ENCODE measurements at regions not wholly inside any gene's neighbourhood (a gene's known extent, or its start where the extent isn't known, plus 50 kb on each side); places are given as distances from the start of the nearest gene placed in this dataset.

DNA sequence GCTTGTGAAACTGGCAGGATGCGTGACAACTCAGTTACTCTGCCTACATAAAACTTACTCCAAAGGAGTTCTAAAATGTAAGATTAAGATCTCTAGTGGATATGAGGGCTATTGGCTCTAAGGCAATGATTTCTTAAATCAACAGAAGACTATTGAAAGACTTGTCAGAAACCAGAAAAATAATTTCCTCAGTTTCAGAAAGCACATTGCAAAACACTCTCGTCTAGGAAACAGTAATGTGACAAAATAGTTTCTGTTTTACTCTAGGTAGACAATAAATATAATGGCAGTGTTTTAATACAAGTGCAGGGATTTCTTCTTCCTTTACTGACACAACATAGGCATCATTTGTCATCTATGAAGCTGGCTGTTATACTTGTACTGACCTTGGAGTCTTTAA lies 230.1 kb downstream of the KCTD12 start:
- Histone ChIP-seq H3K27me3 (no peaks in the 10 kb centered on the region), H3K36me3 (no peaks in the 10 kb centered on the region), H3K4me3 (no peak overlapping the region), H3K27ac (no peak overlapping the region), H3K4me1 (no peaks in the 10 kb centered on the region), H3K9me3 (no peaks in the 10 kb centered on the region)
- 57 to 88% methylated on average over 2 of the region's 2 CpGs for WGBS, 2 donors (ENCODE audit: low coverage in 1 of 2)
- TF ChIP-seq POLR2AphosphoS5 (IDR thresholded peaks at IDR 0.05) (no peak), EP300 (IDR thresholded peaks at IDR 0.05) (no peak)
- TF ChIP-seq, protein P1, sequence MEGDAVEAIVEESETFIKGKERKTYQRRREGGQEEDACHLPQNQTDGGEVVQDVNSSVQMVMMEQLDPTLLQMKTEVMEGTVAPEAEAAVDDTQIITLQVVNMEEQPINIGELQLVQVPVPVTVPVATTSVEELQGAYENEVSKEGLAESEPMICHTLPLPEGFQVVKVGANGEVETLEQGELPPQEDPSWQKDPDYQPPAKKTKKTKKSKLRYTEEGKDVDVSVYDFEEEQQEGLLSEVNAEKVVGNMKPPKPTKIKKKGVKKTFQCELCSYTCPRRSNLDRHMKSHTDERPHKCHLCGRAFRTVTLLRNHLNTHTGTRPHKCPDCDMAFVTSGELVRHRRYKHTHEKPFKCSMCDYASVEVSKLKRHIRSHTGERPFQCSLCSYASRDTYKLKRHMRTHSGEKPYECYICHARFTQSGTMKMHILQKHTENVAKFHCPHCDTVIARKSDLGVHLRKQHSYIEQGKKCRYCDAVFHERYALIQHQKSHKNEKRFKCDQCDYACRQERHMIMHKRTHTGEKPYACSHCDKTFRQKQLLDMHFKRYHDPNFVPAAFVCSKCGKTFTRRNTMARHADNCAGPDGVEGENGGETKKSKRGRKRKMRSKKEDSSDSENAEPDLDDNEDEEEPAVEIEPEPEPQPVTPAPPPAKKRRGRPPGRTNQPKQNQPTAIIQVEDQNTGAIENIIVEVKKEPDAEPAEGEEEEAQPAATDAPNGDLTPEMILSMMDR (IDR thresholded peaks at IDR 0.05), result no peak
- ATAC-seq, result no peak

DNA sequence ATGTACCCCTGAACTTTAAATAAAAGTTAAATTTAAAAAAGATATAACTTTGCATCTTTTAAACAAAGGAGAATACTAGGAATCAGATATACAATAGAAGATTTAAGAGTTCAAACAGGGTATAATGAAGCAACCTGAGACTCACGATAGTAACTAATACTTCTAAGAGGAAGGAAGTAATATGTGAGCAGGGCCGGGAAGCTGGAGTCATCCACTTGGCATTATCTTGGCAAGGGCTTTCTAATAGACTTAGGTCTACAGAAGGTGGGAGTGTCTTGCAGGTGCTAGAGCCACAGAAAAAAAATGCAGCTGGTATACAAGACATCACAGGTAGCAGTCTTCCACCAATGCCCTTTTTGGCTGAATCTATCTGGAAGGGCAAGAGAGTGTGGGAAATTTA lies 231.9 kb downstream of the KCTD12 start:
- no peaks in the 10 kb centered on the region for H3K9me3 ChIP-seq
- H3K4me1 ChIP-seq, result no peaks in the 10 kb centered on the region
- no peak for TF ChIP-seq POLR2AphosphoS5 (IDR thresholded peaks at IDR 0.05)
- ATAC-seq, result no peak
- H3K4me3 ChIP-seq, result no peak overlapping the region
- no peaks in the 10 kb centered on the region for H3K27me3 ChIP-seq
- no peak overlapping the region for H3K27ac ChIP-seq
- H3K36me3 ChIP-seq, result no peaks in the 10 kb centered on the region
- 80 to 90% methylated on average over 2 of the region's 2 CpGs for WGBS, 2 donors (ENCODE audit: low coverage in 1 of 2)

DNA sequence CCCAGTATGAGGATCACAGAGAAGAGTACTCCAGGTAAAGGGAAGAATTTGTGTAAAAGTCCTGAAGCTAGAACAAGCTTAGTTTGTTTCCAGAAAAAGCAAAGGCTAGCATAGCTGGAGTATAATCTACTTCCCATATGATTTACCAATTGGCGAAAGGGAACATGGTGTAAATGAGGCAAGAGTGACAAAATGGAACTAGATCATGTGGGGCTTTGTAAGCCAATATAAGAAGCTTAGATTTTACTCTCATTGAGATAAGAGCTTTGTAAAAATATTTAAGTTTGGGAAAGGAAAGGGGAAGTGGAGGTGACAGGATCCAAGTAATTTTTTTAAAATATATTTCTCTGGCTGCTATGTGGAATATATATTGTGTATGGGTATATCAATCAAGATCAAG lies 234.9 kb downstream of the KCTD12 start:
- Histone ChIP-seq H3K4me1 (no peaks in the 10 kb centered on the region), H3K27ac (no peak overlapping the region), H3K36me3 (no peaks in the 10 kb centered on the region), H3K9me3 (no peaks in the 10 kb centered on the region), H3K27me3 (no peaks in the 10 kb centered on the region), H3K4me3 (no peak overlapping the region)
- 92 to 100% methylated on average over 1 of the region's 1 CpG for WGBS, 2 donors (ENCODE audit: low coverage in 1 of 2)
- TF ChIP-seq, protein P1 (IDR thresholded peaks at IDR 0.05), result no peak
- no peak for TF ChIP-seq POLR2AphosphoS5 (IDR thresholded peaks at IDR 0.05)
- TF ChIP-seq EP300 (IDR thresholded peaks at IDR 0.05), result no peak
- TF ChIP-seq POLR2A (IDR thresholded peaks at IDR 0.05), result no peak
- no peak for ATAC-seq

DNA sequence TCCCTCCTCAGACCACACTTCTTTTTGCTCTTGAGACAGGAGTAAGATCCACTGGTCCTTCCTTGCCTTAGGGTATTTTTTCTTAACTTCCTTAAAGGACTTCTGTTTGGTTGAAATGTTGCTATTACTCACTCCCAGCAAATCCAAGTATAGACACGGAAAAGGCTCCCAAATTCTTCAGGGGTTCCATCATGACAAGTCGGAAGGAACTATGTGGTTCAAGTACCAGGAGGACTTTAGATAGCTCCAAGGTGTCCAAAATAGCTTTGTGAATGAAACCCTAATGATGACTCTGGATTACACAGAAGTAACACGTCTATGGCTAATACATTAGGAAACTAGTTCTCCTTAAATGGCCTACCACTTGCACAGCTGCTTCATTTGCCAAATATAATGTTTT lies 238.7 kb downstream of the KCTD12 start:
- WGBS, 2 donors (ENCODE audit: low coverage in 1 of 2), result 44 to 53% methylated on average over 1 to 2 of the region's 3 CpGs
- ATAC-seq, result no peak

DNA sequence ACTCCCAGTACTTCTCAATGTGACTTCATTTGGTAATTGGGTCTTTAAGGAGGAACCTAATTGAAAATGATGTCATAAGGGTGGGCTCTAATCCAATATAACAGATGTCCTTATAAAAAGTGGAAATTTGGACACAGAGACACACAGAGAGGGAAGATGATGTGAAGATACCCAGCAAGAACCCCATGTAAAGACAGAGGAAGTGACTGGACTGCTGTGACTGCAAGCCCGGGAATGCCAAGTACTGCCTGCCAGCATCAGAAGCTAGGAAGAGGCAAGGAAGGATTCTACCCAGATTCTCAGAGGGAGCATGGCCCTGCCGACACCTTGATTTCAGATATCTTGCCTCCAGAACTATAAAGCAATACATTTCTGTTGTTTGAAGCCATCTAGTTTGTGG lies 239.3 kb downstream of the KCTD12 start:
- Histone ChIP-seq H3K4me1 (peaks cover 0 to 9% (median 0%) of the 10 kb centered on the region in 3 donors), H3K36me3 (no peaks in the 10 kb centered on the region), H3K27me3 (no peaks in the 10 kb centered on the region), H3K4me3 (no peak overlapping the region), H3K9me3 (no peaks in the 10 kb centered on the region), H3K27ac (no peak overlapping the region)
- 83 to 89% methylated on average over 2 of the region's 2 CpGs for WGBS, 2 donors (ENCODE audit: low coverage in 1 of 2)
- TF ChIP-seq POLR2A (IDR thresholded peaks at IDR 0.05) (no peak), POLR2AphosphoS5 (IDR thresholded peaks at IDR 0.05) (no peak), EP300 (IDR thresholded peaks at IDR 0.05) (no peak)
- TF ChIP-seq, protein P1 (IDR thresholded peaks at IDR 0.05), result no peak
- no peak for ATAC-seq

More for the DNA sequence above, 238.7 kb downstream of the KCTD12 start:
- no peak for TF ChIP-seq EP300 (IDR thresholded peaks at IDR 0.05)
- TF ChIP-seq, protein P1 (IDR thresholded peaks at IDR 0.05), result no peak
- no peak for TF ChIP-seq POLR2AphosphoS5 (IDR thresholded peaks at IDR 0.05)
- no peak for TF ChIP-seq POLR2A (IDR thresholded peaks at IDR 0.05)
- H3K27ac ChIP-seq, result no peak overlapping the region
- no peaks in the 10 kb centered on the region for H3K27me3 ChIP-seq
- peaks cover 0 to 3% (median 0%) of the 10 kb centered on the region in 3 donors for H3K4me1 ChIP-seq
- no peaks in the 10 kb centered on the region for H3K9me3 ChIP-seq
- no peak overlapping the region for H3K4me3 ChIP-seq
- no peaks in the 10 kb centered on the region for H3K36me3 ChIP-seq
